Pancreas (tissue), 10 donors: ENCODE measurements at regions not wholly inside any gene's neighbourhood (a gene's known extent, or its start where the extent isn't known, plus 50 kb on each side); places are given as distances from the start of the nearest gene placed in this dataset.

Experiments
- ATAC-seq, 4 donors: fragments of 200-7000 bp; cut with Tn5 transposase; one replicate each; pipeline versions ENCODE4 v1.8.0 to v1.9.1; 2020; ENCODE audit warnings: mild to moderate bottlenecking in 4 of 4, moderate library complexity in 4 of 4
- DNase-seq, 6 donors: peaks; one replicate each; pipeline ENCODE4 v3.0.0-alpha.2; 2020
- FAIRE-seq: peaks from 2 replicates; lab custom pipeline; 2012; peaks lifted over from hg19 to GRCh38; lab: Jason Lieb, UNC
- H3K27ac ChIP-seq, 4 donors: fragments of 200-600 bp; sonication (generic); 1 replicate in 3 of 4; 2 replicates in 1 of 4; pipeline versions ENCODE4 v1.5.0 to v1.8.0; 2020
- H3K27me3 ChIP-seq, 4 donors: fragments of 200-600 bp; one replicate each; pipeline ENCODE4 v1.8.0; 2021
- H3K36me3 ChIP-seq, 3 donors: fragments of 200-600 bp; sonication (generic) in 1 of 3; one replicate each; pipeline versions ENCODE4 v1.5.0 to v1.8.0; 2020 to 2021
- H3K4me1 ChIP-seq, 3 donors: fragments of 200-600 bp; one replicate each; pipeline ENCODE4 v1.8.0; 2021
- H3K4me3 ChIP-seq, 4 donors: fragments of 200-600 bp; sonication (generic) in 2 of 4; one replicate each; pipeline versions ENCODE4 v1.5.0 to v1.8.0; 2020 to 2021
- H3K9me3 ChIP-seq, 4 donors: fragments of 200-600 bp; one replicate each; pipeline ENCODE4 v1.8.0; 2021
- WGBS, 2 donors: extraction: QIAGEN DNeasy Blood & Tissue Kit; methylation state at CpG; one replicate each; pipeline ENCODE4 v1.1.7; 2013; 5-methylcytosine and 5-hydroxymethylcytosine counted together
- intact Hi-C, 3 donors: fragments of 100-400 bp; cut with DNase I; formaldehyde crosslinking; loops; one replicate each; pipeline versions ENCODE4 v1.11.1 to v1.14.2; 2022
- TF ChIP-seq, protein P1 (sequence below), 4 donors: fragments of 200-600 bp; sonication (generic) in 3 of 4; IDR thresholded peaks; one replicate each; pipeline versions ENCODE4 v1.5.0 to v1.8.0; 2021; ENCODE audit warnings: antibody characterized with exemption in 4 of 4
- donor health status: healthy with polysubstance abuse.
- donor health status: DM: no; HTN: no; CAD: no; lungs with moderate emphysema.
- donor health status: DM: no; HTN: no; CAD: no.
- donor health status: control.
- donor health status: control.
- donor health status: Bipolar disorder and iron deficiency.
- donor health status: DM: yes; HTN: yes; CAD: no.
- donor health status: DM: no; HTN: no; CAD: no.
- donor health status: DM: no; HTN: no; CAD: no.
- donor health status: DM: yes; HTN: yes; CAD: no.

DNA sequence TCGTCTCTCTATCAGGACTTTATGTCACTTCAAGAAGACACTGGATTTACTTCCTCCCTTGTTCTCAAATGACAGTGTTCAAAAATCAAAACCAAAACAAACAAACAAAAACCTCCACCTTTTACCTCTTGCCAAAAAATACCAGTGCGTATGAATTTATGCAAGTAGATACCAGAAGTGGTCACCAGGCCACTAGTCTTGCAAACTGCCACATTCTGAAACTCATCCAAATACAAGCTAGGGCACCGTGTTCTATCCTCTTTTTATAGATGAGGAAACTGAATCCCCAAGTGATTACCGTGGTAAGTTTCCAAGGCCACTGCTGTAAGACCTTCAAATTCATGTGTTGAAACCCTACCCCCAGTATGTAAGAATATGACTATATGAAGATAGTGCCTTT is 343.9 kb upstream of the KITLG start:
- H3K27me3 ChIP-seq: no peaks in the 10 kb centered on the region
- WGBS, 2 donors: 83 to 91% methylated on average over 4 of the region's 4 CpGs
- intact Hi-C loops: no loop called here
- no peaks in the 10 kb centered on the region for H3K9me3 ChIP-seq
- DNase-seq: no peak
- no peak for FAIRE-seq
- TF ChIP-seq, protein P1, sequence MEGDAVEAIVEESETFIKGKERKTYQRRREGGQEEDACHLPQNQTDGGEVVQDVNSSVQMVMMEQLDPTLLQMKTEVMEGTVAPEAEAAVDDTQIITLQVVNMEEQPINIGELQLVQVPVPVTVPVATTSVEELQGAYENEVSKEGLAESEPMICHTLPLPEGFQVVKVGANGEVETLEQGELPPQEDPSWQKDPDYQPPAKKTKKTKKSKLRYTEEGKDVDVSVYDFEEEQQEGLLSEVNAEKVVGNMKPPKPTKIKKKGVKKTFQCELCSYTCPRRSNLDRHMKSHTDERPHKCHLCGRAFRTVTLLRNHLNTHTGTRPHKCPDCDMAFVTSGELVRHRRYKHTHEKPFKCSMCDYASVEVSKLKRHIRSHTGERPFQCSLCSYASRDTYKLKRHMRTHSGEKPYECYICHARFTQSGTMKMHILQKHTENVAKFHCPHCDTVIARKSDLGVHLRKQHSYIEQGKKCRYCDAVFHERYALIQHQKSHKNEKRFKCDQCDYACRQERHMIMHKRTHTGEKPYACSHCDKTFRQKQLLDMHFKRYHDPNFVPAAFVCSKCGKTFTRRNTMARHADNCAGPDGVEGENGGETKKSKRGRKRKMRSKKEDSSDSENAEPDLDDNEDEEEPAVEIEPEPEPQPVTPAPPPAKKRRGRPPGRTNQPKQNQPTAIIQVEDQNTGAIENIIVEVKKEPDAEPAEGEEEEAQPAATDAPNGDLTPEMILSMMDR (IDR thresholded peaks at IDR 0.05): no peak
- H3K4me1 ChIP-seq: peaks cover 0 to 11% (median 0%) of the 10 kb centered on the region in 3 donors
- H3K4me3 ChIP-seq: no peak overlapping the region
- no peak overlapping the region for H3K27ac ChIP-seq
- no peaks in the 10 kb centered on the region for H3K36me3 ChIP-seq
- ATAC-seq: no peak

- Histone ChIP-seq H3K4me1 (peaks cover 0 to 11% (median 0%) of the 10 kb centered on the region in 3 donors), H3K27ac (no peak overlapping the region), H3K27me3 (no peaks in the 10 kb centered on the region), H3K9me3 (no peaks in the 10 kb centered on the region), H3K36me3 (no peaks in the 10 kb centered on the region), H3K4me3 (no peak overlapping the region)
- ATAC-seq (no peak), DNase-seq (no peak), FAIRE-seq (no peak)
- TF ChIP-seq, protein P1 (IDR thresholded peaks at IDR 0.05): no peak
- intact Hi-C loops: no loop called here
- WGBS, 2 donors: 87 to 89% methylated on average over 3 of the region's 3 CpGs
Measured at GRCh38 chr12:88923631-88924030, 343.4 kb upstream of the KITLG start.

- ATAC-seq (no peak), FAIRE-seq (no peak), DNase-seq (no peak)
- Histone ChIP-seq H3K36me3 (no peaks in the 10 kb centered on the region), H3K27ac (no peak overlapping the region), H3K4me1 (peaks cover 0 to 11% (median 0%) of the 10 kb centered on the region in 3 donors), H3K4me3 (no peak overlapping the region), H3K27me3 (no peaks in the 10 kb centered on the region), H3K9me3 (no peaks in the 10 kb centered on the region)
- WGBS, 2 donors: 42 to 69% methylated on average over 1 of the region's 1 CpG
- intact Hi-C loops: no loop called here
- TF ChIP-seq, protein P1 (IDR thresholded peaks at IDR 0.05): no peak
Measured at GRCh38 chr12:88922816-88923215, 342.5 kb upstream of the KITLG start.

DNA sequence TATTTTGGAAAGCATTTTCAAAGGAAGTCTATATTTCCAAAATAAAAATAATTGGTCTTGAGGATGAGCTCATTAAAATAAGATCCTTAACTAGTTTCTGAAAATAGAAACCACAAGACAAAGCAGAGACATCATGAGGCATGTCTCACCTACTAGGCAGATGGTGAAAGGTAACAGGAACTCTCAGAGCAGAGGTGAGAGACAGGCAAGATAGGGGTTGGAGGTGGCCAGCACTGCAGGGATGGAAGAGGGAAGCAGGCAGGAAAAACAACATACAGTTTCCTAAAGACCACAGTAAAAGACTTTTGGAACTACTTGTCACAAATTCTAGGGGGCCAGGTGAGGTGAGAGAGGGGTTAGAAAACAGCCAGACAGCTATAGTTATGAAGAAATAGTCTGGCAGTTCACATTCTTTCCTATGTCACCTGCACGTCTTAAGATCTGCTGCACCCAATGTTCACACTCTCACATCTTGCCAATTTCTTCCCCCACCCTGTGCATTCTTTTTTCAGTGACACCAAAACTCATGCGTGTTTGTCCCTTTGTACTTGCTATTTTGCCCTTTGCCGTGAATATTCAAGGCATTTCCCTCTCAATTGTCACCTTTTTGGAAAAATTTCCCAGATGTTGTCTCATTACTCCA is 341.7 kb upstream of the KITLG start:
- intact Hi-C loops: no loop called here
- no peak for FAIRE-seq

GRCh38 chr12:88921434-88921833 is 341.2 kb upstream of the KITLG start:
- H3K4me1 ChIP-seq: peaks cover 0 to 7% (median 0%) of the 10 kb centered on the region in 3 donors
- H3K9me3 ChIP-seq: no peaks in the 10 kb centered on the region
- DNase-seq (no peak), ATAC-seq (no peak), FAIRE-seq (no peak)
- H3K4me3 ChIP-seq: no peak overlapping the region
- 69 to 74% methylated on average over 1 of the region's 1 CpG for WGBS, 2 donors
- no peaks in the 10 kb centered on the region for H3K27me3 ChIP-seq
- TF ChIP-seq, protein P1 (IDR thresholded peaks at IDR 0.05): no peak
- intact Hi-C loops: no loop called here
- no peak overlapping the region for H3K27ac ChIP-seq
- no peaks in the 10 kb centered on the region for H3K36me3 ChIP-seq

More for the DNA sequence above, 341.7 kb upstream of the KITLG start:
- TF ChIP-seq, protein P1 (IDR thresholded peaks at IDR 0.05): no peak
- no peaks in the 10 kb centered on the region for H3K27me3 ChIP-seq
- ATAC-seq (no peak), DNase-seq (no peak)
- no peak overlapping the region for H3K27ac ChIP-seq
- no peaks in the 10 kb centered on the region for H3K9me3 ChIP-seq
- peaks cover 0 to 11% (median 0%) of the 10 kb centered on the region in 3 donors for H3K4me1 ChIP-seq
- WGBS, 2 donors: 69 to 76% methylated on average over 3 of the region's 3 CpGs
- no peaks in the 10 kb centered on the region for H3K36me3 ChIP-seq
- H3K4me3 ChIP-seq: no peak overlapping the region
